Suppressor macrophage treated with lipopolysaccharide for 1 hour (primary cell): ENCODE measurements at regions not wholly inside any gene's neighbourhood (a gene's known extent, or its start where the extent isn't known, plus 50 kb on each side); places are given as distances from the start of the nearest gene placed in this dataset.

Experiments used
- DNase-seq, 3 donors: peaks; one replicate each; pipeline ENCODE4 v3.0.0-alpha.2; 2020 to 2022

- DNase-seq = peak; percentile 1 to 18 (median 5)
These were observed 380.3 kb upstream of the ACTBL2 start for GRCh38 chr5:57862942-57863341.

DNA sequence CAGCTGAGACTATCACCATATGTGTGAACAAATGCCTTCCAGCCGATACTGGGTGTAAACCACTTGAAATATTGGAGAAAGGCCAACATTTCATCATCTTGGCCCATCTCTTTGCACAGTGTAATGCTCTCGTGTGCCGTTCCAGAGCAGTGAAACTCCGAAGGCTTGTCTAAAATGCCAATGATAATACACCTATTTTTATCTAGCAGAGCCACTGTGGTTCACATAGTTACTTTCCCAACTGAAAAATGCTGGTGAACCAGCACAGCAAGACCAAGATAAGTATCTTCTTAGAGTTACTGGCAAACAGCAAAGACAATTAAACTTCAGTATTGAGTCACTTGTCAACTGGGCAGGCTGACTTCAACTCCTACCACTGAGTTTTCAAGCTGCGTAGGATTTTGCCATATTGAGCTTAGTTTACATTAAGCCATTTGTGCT lies 379.9 kb upstream of the ACTBL2 start:
- no peak for DNase-seq

DNA sequence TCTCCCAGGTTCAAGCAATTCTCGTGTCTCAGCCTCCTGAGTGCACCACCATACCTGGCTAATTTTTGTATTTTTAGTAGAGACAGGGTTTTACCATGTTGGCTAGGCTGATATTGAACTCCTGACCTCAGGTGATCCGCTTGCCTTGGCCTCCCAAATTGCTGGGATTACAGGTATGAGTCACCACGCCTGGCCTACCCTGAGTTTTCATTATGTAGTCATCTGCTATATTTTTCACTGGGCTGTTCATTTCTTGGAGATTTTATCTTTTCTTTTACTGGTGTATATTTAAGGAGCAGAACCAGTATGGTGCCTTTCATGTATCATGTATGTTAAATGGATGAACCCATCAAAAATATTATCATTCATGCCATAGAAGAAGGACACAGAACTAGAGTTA lies 377.0 kb upstream of the ACTBL2 start:
- no peak for DNase-seq

DNA sequence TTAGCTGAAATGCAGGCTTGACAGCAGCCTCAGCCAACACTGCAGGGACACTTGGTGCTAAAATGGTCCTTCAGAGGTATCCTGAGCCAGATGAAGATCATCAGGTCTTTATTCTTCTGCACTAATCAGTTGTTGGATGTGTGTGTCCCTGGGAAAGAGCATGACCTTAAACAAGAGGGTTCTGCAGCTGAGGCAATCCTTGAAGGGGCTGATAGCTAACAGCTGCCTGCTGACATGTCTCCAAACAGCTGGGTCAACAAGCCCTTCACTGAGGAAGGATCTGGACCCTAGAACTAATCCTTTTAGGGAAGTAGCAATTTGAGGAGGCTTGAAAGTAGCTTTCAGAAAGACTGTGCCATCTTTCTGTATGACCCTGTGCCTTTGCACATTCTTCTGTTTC lies 376.3 kb upstream of the ACTBL2 start:
- DNase-seq = no peak

GRCh38 chr5:57857696-57858095 lies 375.1 kb upstream of the ACTBL2 start:
- no peak for DNase-seq

- no peak for DNase-seq
These were observed 373.2 kb upstream of the ACTBL2 start for GRCh38 chr5:57855831-57856230.

- no peak for DNase-seq
These were observed 371.5 kb upstream of the ACTBL2 start for GRCh38 chr5:57853929-57854697.

- DNase-seq = no peak
These were observed 367.5 kb upstream of the ACTBL2 start for GRCh38 chr5:57850109-57850508.

- DNase-seq = no peak
These were observed 362.4 kb upstream of the ACTBL2 start for GRCh38 chr5:57845025-57845424.

DNA sequence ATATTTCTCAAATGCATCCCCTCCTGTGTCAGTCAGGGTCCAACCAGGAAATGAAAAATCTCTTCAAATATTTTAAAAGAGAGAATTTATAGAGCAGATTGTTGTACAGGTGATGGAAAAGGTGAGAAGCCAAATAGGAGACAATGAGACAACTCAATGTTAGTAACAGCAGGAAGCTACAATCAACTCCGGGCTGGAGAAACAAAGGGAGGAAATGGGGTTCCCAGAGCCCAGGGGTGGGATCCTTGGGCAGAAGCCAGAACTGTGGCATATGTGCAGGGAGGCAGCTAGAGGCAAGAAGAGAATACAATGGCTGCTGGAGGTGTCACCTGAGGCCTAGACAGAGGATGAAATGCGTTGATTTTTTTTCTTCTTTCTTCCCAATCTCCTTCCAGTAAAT lies 361.8 kb upstream of the ACTBL2 start:
- DNase-seq = no peak

GRCh38 chr5:57843059-57843367 lies 360.4 kb upstream of the ACTBL2 start:
- DNase-seq = no peak

GRCh38 chr5:57842364-57843058 lies 359.9 kb upstream of the ACTBL2 start:
- DNase-seq = no peak

- DNase-seq = no peak
These were observed 359.2 kb upstream of the ACTBL2 start for GRCh38 chr5:57841676-57842363.

DNA sequence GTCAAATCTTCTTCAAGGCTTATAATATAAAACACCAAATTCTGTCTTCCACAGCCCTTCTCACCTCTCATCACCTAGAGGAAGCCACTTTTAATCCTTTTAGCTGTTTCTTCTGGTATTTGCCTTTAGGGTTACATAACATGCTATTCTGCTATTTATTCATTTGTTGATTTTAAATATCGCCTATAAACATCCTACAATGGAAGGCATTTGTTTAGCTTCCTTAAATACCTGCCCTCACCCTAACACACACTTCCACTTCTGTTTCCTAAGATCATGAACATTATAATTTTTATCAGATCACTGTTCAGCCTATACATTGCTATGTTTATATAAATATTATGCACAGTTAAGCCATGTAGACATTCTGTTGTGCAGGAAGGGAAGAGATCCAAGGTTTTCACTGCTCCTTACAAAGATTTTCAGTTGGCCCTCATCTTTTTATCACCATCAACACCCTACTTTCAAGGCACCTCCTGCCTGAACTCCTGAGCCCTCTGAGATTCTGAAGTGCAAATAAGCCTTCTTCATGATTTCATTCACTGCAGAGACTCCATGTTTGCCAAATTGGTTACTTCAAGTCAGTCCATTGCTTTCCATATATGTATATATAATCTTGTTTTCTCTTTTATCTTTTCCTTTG lies 356.9 kb upstream of the ACTBL2 start:
- DNase-seq = no peak

GRCh38 chr5:57839025-57839424 lies 356.4 kb upstream of the ACTBL2 start:
- DNase-seq = no peak

DNA sequence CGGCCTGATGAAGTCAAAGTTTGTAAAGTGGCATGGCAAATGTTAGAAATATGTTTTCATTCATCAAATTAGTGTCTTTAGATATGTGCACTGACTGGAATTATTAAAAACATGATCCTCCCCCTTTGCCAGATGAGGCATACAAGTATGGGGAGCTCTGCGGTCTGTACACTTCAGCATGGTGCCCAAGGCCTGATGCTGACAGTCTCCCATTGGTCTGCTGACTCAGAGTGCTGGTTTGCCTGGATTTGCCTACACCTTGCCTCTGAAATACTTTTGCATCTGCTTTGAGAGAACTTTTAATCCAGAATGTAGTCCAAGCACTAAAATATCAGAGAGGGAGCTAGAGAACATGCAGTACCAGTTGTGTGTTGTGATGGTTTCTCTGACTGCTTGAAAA lies 354.3 kb upstream of the ACTBL2 start:
- no peak for DNase-seq

DNA sequence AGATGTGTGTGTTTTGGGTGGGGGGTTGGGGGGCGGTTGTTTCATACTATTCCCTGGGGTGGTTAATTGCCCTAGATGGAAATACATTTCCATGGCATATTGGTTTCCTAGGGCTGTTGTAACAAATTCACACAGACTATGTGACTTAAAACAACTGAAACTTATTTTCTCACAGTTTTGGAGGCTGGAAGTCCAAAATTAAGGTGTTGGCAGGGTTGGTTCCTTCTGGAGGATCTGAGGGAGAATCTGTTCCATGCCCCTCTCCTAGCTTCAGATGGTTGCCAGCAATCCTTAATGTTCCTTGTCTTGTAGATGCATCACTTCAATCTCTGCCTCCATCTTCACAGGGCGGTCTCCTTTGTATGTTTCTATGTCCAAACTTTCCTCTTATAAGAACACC lies 353.7 kb upstream of the ACTBL2 start:
- no peak for DNase-seq

- no peak for DNase-seq
These were observed 352.4 kb upstream of the ACTBL2 start for GRCh38 chr5:57834829-57835608.

- no peak for DNase-seq
These were observed 350.9 kb upstream of the ACTBL2 start for GRCh38 chr5:57833489-57833888.

DNA sequence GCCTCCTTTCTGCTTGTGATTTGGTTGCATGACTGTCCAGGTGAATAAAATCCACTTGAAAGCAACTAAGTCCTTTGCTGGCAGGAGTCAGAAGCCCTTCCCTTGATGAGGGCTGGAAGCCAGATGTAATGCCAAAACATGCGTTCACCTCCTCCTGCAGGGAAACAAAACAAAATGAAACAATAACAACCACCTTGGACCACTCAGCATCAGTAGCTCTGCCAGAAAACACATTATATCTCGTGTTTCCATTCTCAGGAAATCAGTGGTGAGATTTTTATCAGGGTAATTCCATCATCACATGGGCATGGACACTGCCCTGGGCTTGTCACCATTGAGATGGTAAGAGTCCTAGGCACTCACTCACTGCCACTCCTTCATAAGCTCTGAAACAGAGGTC lies 350.3 kb upstream of the ACTBL2 start:
- no peak for DNase-seq

DNA sequence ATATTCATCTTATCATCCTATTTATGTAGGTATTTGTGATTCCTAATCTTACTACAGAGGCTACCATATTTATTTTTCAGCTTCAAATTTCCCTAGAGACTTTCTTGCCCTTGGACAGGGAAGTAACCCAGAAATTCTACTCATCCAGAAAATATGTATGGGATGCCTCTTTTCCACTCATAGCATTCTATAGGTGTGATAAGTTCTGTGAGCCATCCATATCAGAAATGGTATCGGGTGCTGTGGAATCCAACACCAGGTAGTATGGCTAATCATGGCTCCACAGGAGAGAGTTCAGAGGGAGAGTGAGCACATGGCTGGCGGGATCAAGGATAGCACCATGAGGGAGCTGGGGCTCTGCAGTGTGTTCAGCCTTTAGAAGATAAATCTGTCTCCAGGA lies 349.3 kb upstream of the ACTBL2 start:
- no peak for DNase-seq

DNA sequence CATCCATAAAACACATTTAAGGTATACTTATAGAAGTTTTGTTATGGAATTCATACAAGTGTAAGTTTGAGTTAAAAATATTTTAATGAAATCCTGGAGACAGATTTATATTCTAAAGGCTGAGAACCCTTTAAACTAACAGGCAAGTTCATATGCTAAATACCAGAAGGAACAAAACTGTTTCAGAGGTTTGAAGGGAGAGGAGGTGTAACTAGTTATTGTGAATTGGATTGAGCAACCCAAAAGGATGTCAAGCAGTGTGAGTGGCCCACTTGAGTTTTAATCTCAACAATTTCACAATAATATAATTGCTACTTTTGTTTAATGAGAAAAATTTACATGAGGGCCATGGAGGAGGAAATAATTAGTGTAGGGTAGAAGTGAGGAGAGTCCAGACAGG lies 348.5 kb upstream of the ACTBL2 start:
- no peak for DNase-seq

DNA sequence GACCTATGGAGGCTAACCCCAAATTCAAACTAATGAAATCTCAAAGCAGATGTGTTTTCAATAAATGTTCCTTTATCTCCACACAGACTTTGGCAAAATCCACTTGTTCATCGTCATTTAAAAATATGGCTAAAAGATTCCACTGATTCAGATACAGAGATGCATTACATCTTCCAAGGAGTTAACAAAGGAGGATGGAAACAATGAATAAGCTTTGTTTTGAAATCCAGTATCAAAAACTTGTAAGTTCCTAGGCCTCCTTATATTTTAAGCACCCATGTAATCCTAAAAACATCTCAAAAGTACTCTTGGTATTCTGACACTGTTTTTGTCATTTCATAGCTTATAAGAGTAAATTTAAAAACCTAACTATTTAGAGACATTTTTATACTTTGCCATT lies 345.6 kb upstream of the ACTBL2 start:
- DNase-seq = no peak
